ENCODE measurements at regions not wholly inside any gene's neighbourhood (a gene's known extent, or its start where the extent isn't known, plus 50 kb on each side); places are given as distances from the start of the nearest gene placed in this dataset.

- Histone ChIP-seq H3K9me3 (no peaks in the 10 kb centered on the region), H3K4me1 (no peaks in the 10 kb centered on the region), H3K27me3 (no peaks in the 10 kb centered on the region), H3K36me3 (no peaks in the 10 kb centered on the region), H3K4me3 (ENCODE audit: low read depth, low read length) (no peak overlapping the region)
- DNase-seq, result no peak
- no peak for TF ChIP-seq CTCF (IDR thresholded peaks at IDR 0.05; ENCODE audit: low read depth, low read length)
Observed at GRCh38 chr10:105466521-105466920, 825.4 kb downstream of the SORCS3 start.

DNA sequence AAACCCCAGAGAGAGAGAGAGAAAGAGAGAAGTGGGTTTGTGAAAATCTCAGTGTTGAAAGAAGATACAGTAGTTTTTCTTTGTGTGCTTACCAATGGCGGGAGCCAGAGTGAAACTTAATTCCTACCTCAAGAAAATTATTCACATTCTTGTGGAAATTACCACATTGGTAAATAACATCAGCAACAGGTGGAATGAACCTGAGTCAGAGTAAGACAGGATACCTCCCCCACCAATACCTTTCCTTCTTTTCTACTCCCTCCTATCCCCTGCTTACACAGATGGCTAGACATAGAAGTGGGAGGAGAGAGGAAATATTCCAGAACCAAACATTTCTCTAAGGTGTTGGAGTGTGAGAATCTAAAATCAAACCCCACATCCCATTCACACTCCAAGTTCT lies 793.9 kb downstream of the SORCS3 start:
- no peaks in the 10 kb centered on the region for H3K36me3 ChIP-seq
- H3K27me3 ChIP-seq, result no peaks in the 10 kb centered on the region
- TF ChIP-seq CTCF (IDR thresholded peaks at IDR 0.05; ENCODE audit: low read depth, low read length), result no peak
- no peak overlapping the region for H3K4me3 ChIP-seq (ENCODE audit: low read depth, low read length)
- DNase-seq, result no peak
- H3K9me3 ChIP-seq, result no peaks in the 10 kb centered on the region
- no peaks in the 10 kb centered on the region for H3K4me1 ChIP-seq

- Histone ChIP-seq H3K4me3 (ENCODE audit: low read depth, low read length) (no peak overlapping the region), H3K27me3 (no peaks in the 10 kb centered on the region), H3K36me3 (no peaks in the 10 kb centered on the region), H3K4me1 (no peaks in the 10 kb centered on the region), H3K9me3 (no peaks in the 10 kb centered on the region)
- no peak for DNase-seq
- TF ChIP-seq CTCF (IDR thresholded peaks at IDR 0.05; ENCODE audit: low read depth, low read length), result no peak
Observed at GRCh38 chr10:105413997-105414396, 772.9 kb downstream of the SORCS3 start.

GRCh38 chr10:105409370-105409769 lies 768.3 kb downstream of the SORCS3 start:
- no peaks in the 10 kb centered on the region for H3K9me3 ChIP-seq

DNA sequence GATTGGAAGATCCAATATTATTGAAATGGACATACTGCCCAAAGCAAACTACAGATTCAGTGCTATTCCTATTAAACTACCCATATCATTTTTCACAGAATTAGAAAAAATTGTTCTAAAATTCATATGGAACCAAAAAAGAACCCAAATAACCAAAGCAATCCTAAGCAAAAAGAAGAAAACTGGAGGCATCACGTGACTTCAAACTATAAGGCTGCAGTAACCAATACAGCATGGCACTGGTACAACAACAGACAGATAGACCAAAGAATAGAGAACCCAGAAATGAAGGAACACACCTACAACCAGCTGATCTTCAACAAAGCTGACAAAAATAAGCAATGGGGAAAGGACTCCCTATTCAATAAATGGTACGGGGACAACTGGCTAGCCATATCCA lies 765.4 kb downstream of the SORCS3 start:
- H3K27me3 ChIP-seq, result no peaks in the 10 kb centered on the region
- DNase-seq, result no peak
- H3K4me1 ChIP-seq, result no peaks in the 10 kb centered on the region
- H3K4me3 ChIP-seq (ENCODE audit: low read depth, low read length), result no peak overlapping the region
- no peaks in the 10 kb centered on the region for H3K9me3 ChIP-seq
- no peak for TF ChIP-seq CTCF (IDR thresholded peaks at IDR 0.05; ENCODE audit: low read depth, low read length)
- no peaks in the 10 kb centered on the region for H3K36me3 ChIP-seq

More at GRCh38 chr10:105409370-105409769, 768.3 kb downstream of the SORCS3 start:
- no peak for DNase-seq
- Histone ChIP-seq H3K4me3 (ENCODE audit: low read depth, low read length) (no peak overlapping the region), H3K27me3 (no peaks in the 10 kb centered on the region), H3K36me3 (no peaks in the 10 kb centered on the region), H3K4me1 (no peaks in the 10 kb centered on the region)
- no peak for TF ChIP-seq CTCF (IDR thresholded peaks at IDR 0.05; ENCODE audit: low read depth, low read length)

GRCh38 chr10:105398202-105398601 lies 757.1 kb downstream of the SORCS3 start:
- no peaks in the 10 kb centered on the region for H3K36me3 ChIP-seq
- no peak overlapping the region for H3K4me3 ChIP-seq (ENCODE audit: low read depth, low read length)
- no peaks in the 10 kb centered on the region for H3K4me1 ChIP-seq
- no peaks in the 10 kb centered on the region for H3K9me3 ChIP-seq
- no peak for TF ChIP-seq CTCF (IDR thresholded peaks at IDR 0.05; ENCODE audit: low read depth, low read length)
- no peaks in the 10 kb centered on the region for H3K27me3 ChIP-seq
- no peak for DNase-seq

All from BE2C (cell line).